ENCODE measurements at regions not wholly inside any gene's neighbourhood (a gene's known extent, or its start where the extent isn't known, plus 50 kb on each side); places are given as distances from the start of the nearest gene placed in this dataset.

GRCh38 chr1:70836456-70836855 lies 211.2 kb downstream of the PTGER3 start:
- H3K27ac ChIP-seq: no peak overlapping the region
- no peak for DNase-seq
- no peaks in the 10 kb centered on the region for H3K4me1 ChIP-seq
- no peaks in the 10 kb centered on the region for H3K36me3 ChIP-seq
- H3K4me3 ChIP-seq: no peak overlapping the region
- no peaks in the 10 kb centered on the region for H3K9me3 ChIP-seq
- H3K27me3 ChIP-seq: no peaks in the 10 kb centered on the region
- TF ChIP-seq POLR2A (IDR thresholded peaks at IDR 0.05): no peak
- TF ChIP-seq CTCF (IDR thresholded peaks at IDR 0.05): no peak
- intact Hi-C loops (cut with DNase I; ENCODE audit: low total_unique reads): no loop called here

- no peak overlapping the region for H3K4me3 ChIP-seq
- peaks cover 0 to 7% of the 10 kb centered on the region in 2 donors for H3K9me3 ChIP-seq
- no peaks in the 10 kb centered on the region for H3K36me3 ChIP-seq
- H3K27me3 ChIP-seq: no peaks in the 10 kb centered on the region
- H3K27ac ChIP-seq: peak overlapping the region; percentile 56 to 71
- DNase-seq: no peak
- TF ChIP-seq POLR2A (IDR thresholded peaks at IDR 0.05) (no peak), CTCF (IDR thresholded peaks at IDR 0.05) (no peak)
- peaks cover 0 to 6% of the 10 kb centered on the region in 2 donors for H3K4me1 ChIP-seq
- intact Hi-C loops (cut with DNase I; ENCODE audit: low total_unique reads): no loop called here
Observed at GRCh38 chr1:70840260-70840953, 207.2 kb downstream of the PTGER3 start.

- intact Hi-C loops (cut with DNase I; ENCODE audit: low total_unique reads): no loop called here
- no peak for TF ChIP-seq CTCF (IDR thresholded peaks at IDR 0.05)
- TF ChIP-seq POLR2A (IDR thresholded peaks at IDR 0.05): no peak
- peak overlapping the region in 1 of 2 donors; percentile 71 for H3K27ac ChIP-seq
- no peaks in the 10 kb centered on the region for H3K36me3 ChIP-seq
- H3K4me3 ChIP-seq: no peak overlapping the region
- peaks cover 0 to 6% of the 10 kb centered on the region in 2 donors for H3K4me1 ChIP-seq
- DNase-seq: no peak
- peaks cover 0 to 7% of the 10 kb centered on the region in 2 donors for H3K9me3 ChIP-seq
- no peaks in the 10 kb centered on the region for H3K27me3 ChIP-seq
Observed at GRCh38 chr1:70842562-70842961, 205.1 kb downstream of the PTGER3 start.

- intact Hi-C loops (cut with DNase I; ENCODE audit: low total_unique reads): no loop called here
- Histone ChIP-seq H3K36me3 (no peaks in the 10 kb centered on the region), H3K27ac (no peak overlapping the region), H3K4me1 (peaks cover 0 to 6% of the 10 kb centered on the region in 2 donors), H3K4me3 (no peak overlapping the region), H3K9me3 (peaks cover 0 to 7% of the 10 kb centered on the region in 2 donors), H3K27me3 (no peaks in the 10 kb centered on the region)
- TF ChIP-seq CTCF (IDR thresholded peaks at IDR 0.05) (no peak), POLR2A (IDR thresholded peaks at IDR 0.05) (no peak)
- DNase-seq: no peak
Observed at GRCh38 chr1:70843452-70843851, 204.2 kb downstream of the PTGER3 start.

GRCh38 chr1:70847013-70847412 lies 200.6 kb downstream of the PTGER3 start:
- intact Hi-C loops (cut with DNase I; ENCODE audit: low total_unique reads): no loop called here

More at GRCh38 chr1:70847013-70847412, 200.6 kb downstream of the PTGER3 start:
- Histone ChIP-seq H3K9me3 (peaks cover 0 to 7% of the 10 kb centered on the region in 2 donors), H3K36me3 (peaks cover 0 to 2% of the 10 kb centered on the region in 2 donors), H3K4me1 (peaks cover 0 to 5% of the 10 kb centered on the region in 2 donors), H3K27me3 (no peaks in the 10 kb centered on the region), H3K4me3 (no peak overlapping the region), H3K27ac (no peak overlapping the region)
- TF ChIP-seq CTCF (IDR thresholded peaks at IDR 0.05): no peak
- no peak for TF ChIP-seq POLR2A (IDR thresholded peaks at IDR 0.05)
- no peak for DNase-seq
